HEK293 (cell line): ENCODE measurements at regions not wholly inside any gene's neighbourhood (a gene's known extent, or its start where the extent isn't known, plus 50 kb on each side); places are given as distances from the start of the nearest gene placed in this dataset.

Source experiments
- CTCF ChIA-PET: fragments of 350-600 bp; formaldehyde crosslinking; extraction: SDS; loops from one replicate; lab custom pipeline; 2021; ENCODE audit warnings: antibody characterized with exemption; lab: Yijun Ruan, JAX
- POLR2A ChIA-PET: fragments of 300-600 bp; formaldehyde crosslinking; extraction: SDS; loops from one replicate; lab custom pipeline; 2020; ENCODE audit warnings: antibody characterized with exemption, inconsistent platforms; lab: Yijun Ruan, JAX
- H3K27ac ChIP-seq: fragments of 200-500 bp; sonication (Bioruptor generic); 2 replicates; pipeline ENCODE4 v1.5.1; 2014; ENCODE audit warnings: low read depth, low read length, control low read depth, inconsistent platforms; ENCODE audit errors: extremely low read depth
- H3K36me3 ChIP-seq, 2 experiments: fragments of 200-500 bp in 1 of 2; sonication (Bioruptor generic) in 1 of 2; 1 replicate in 1 of 2; 2 replicates in 1 of 2; pipeline ENCODE4 v1.5.1; 2014 to 2017; ENCODE audit warnings: inconsistent platforms in 2 of 2, low read length in 2 of 2; ENCODE audit not compliant: control insufficient read depth in 2 of 2, insufficient read depth in 1 of 2
- H3K4me1 ChIP-seq: fragments of 200-500 bp; sonication (Bioruptor generic); 2 replicates; pipeline ENCODE4 v1.5.1; 2014; ENCODE audit warnings: mild to moderate bottlenecking, low read length, inconsistent platforms; ENCODE audit not compliant: control insufficient read depth, insufficient read depth
- H3K4me3 ChIP-seq: 2 replicates; pipeline ENCODE4 v1.5.1; 2011; ENCODE audit warnings: low read depth, mild to moderate bottlenecking, control low read depth, low read length, moderate library complexity
- H3K9me3 ChIP-seq: fragments of 200-500 bp; sonication (Bioruptor generic); 2 replicates; pipeline ENCODE4 v1.5.1; 2014; ENCODE audit warnings: low read depth, low read length, inconsistent platforms; ENCODE audit not compliant: control insufficient read depth, insufficient read depth
- AEBP2 ChIP-seq: fragments of 450-650 bp; formaldehyde crosslinking; IDR thresholded peaks from 2 replicates; pipeline ENCODE4 v1.5.1; 2016; ENCODE audit warnings: missing biosample characterization, missing genetic modification characterization, borderline replicate concordance
- PATZ1 ChIP-seq: fragments of 450-650 bp; formaldehyde crosslinking; IDR thresholded peaks from 2 replicates; pipeline ENCODE4 v1.5.1; 2016; ENCODE audit warnings: missing biosample characterization, missing genetic modification characterization
- PRDM1 ChIP-seq: fragments of 450-650 bp; formaldehyde crosslinking; IDR thresholded peaks from 2 replicates; pipeline ENCODE4; 2016; ENCODE audit warnings: missing biosample characterization, missing genetic modification characterization
- REST ChIP-seq: fragments of 450-650 bp; formaldehyde crosslinking; IDR thresholded peaks from 2 replicates; pipeline ENCODE4 v1.5.1; 2016; ENCODE audit warnings: missing biosample characterization, missing genetic modification characterization
- SCRT2 ChIP-seq: fragments of 450-650 bp; formaldehyde crosslinking; IDR thresholded peaks from 2 replicates; pipeline ENCODE4 v1.5.1; 2016; ENCODE audit warnings: missing biosample characterization, missing genetic modification characterization
- ZBTB48 ChIP-seq: fragments of 450-650 bp; formaldehyde crosslinking; IDR thresholded peaks from 2 replicates; pipeline ENCODE4 v1.5.1; 2016; ENCODE audit warnings: missing biosample characterization, missing genetic modification characterization
- ZNF132 ChIP-seq: fragments of 450-650 bp; formaldehyde crosslinking; IDR thresholded peaks from 2 replicates; pipeline ENCODE4 v1.5.1; 2017; ENCODE audit warnings: missing biosample characterization, missing genetic modification characterization, borderline replicate concordance
- ZNF16 ChIP-seq: fragments of 450-650 bp; formaldehyde crosslinking; IDR thresholded peaks from 2 replicates; pipeline ENCODE4 v1.5.1; 2016; ENCODE audit warnings: low read depth, missing biosample characterization, missing genetic modification characterization
- ZNF175 ChIP-seq: fragments of 450-650 bp; formaldehyde crosslinking; IDR thresholded peaks from 2 replicates; pipeline ENCODE4 v1.5.1; 2016; ENCODE audit warnings: missing biosample characterization, missing genetic modification characterization
- ZNF24 ChIP-seq: fragments of 450-650 bp; formaldehyde crosslinking; IDR thresholded peaks from 2 replicates; pipeline ENCODE4 v1.5.1; 2016; ENCODE audit warnings: missing biosample characterization, missing genetic modification characterization
- ZNF266 ChIP-seq: fragments of 450-650 bp; formaldehyde crosslinking; IDR thresholded peaks from 2 replicates; pipeline ENCODE4 v1.5.1; 2016; ENCODE audit warnings: missing biosample characterization, missing genetic modification characterization, low read depth
- ZNF350 ChIP-seq: fragments of 450-650 bp; formaldehyde crosslinking; IDR thresholded peaks from 2 replicates; pipeline ENCODE4 v1.5.0; 2017; ENCODE audit warnings: missing biosample characterization, mild to moderate bottlenecking, missing genetic modification characterization
- ZNF354C ChIP-seq: fragments of 450-650 bp; formaldehyde crosslinking; IDR thresholded peaks from 2 replicates; pipeline ENCODE4 v1.5.1; 2016; ENCODE audit warnings: missing biosample characterization, missing genetic modification characterization, low read depth, borderline replicate concordance
- ZNF404 ChIP-seq: fragments of 450-650 bp; formaldehyde crosslinking; IDR thresholded peaks from 2 replicates; pipeline ENCODE4 v1.5.1; 2017; ENCODE audit warnings: missing biosample characterization, missing genetic modification characterization
- ZNF423 ChIP-seq: fragments of 450-650 bp; formaldehyde crosslinking; IDR thresholded peaks from 2 replicates; pipeline ENCODE4 v1.5.1; 2016; ENCODE audit warnings: missing biosample characterization, missing genetic modification characterization
- ZSCAN4 ChIP-seq: fragments of 450-650 bp; formaldehyde crosslinking; IDR thresholded peaks from 2 replicates; pipeline ENCODE4 v1.5.1; 2017; ENCODE audit warnings: missing biosample characterization, missing genetic modification characterization
- TF ChIP-seq, protein P1 (sequence below): fragments of 450-650 bp; formaldehyde crosslinking; IDR thresholded peaks from 2 replicates; pipeline ENCODE4 v1.5.1; 2016; ENCODE audit warnings: missing biosample characterization, missing genetic modification characterization

DNA sequence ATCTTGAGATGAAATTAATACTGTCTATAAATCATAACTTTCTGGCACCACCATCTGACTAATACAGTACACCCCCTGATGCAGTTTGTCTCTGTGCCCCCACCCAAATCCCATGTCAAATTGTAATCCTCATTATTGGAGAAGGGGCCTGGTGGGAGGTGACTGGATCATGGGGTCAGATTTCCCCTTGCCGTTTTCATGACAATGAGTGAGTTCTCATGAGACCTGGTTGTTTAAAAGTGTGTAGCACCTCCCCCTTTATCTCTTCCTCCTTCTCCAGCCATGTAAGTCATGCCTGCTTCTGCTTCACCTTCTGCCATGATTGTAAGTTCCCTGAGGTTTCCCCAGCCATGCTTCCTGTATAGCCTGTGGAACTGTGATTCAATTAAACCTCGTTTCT, 78.7 kb upstream of the CDH6 start (continued):
- TF ChIP-seq REST (no peak), PRDM1 (tag by site-specific recombination) (no peak), ZBTB48 (tag by site-specific recombination) (no peak)

- no peak overlapping the region for H3K27ac ChIP-seq
- no peak for TF ChIP-seq ZNF175 (tag by site-specific recombination)
- no peak for TF ChIP-seq ZNF354C (tag by site-specific recombination)
- no peak for TF ChIP-seq ZNF24
- TF ChIP-seq SCRT2 (tag by site-specific recombination): no peak
- TF ChIP-seq ZNF16 (tag by site-specific recombination): no peak
- no peak for TF ChIP-seq ZSCAN4
- TF ChIP-seq PATZ1: no peak
- TF ChIP-seq ZNF266 (tag by site-specific recombination): no peak
- TF ChIP-seq, protein P1, sequence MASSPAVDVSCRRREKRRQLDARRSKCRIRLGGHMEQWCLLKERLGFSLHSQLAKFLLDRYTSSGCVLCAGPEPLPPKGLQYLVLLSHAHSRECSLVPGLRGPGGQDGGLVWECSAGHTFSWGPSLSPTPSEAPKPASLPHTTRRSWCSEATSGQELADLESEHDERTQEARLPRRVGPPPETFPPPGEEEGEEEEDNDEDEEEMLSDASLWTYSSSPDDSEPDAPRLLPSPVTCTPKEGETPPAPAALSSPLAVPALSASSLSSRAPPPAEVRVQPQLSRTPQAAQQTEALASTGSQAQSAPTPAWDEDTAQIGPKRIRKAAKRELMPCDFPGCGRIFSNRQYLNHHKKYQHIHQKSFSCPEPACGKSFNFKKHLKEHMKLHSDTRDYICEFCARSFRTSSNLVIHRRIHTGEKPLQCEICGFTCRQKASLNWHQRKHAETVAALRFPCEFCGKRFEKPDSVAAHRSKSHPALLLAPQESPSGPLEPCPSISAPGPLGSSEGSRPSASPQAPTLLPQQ (tag by site-specific recombination): no peak
- TF ChIP-seq ZNF423 (tag by site-specific recombination): no peak
- TF ChIP-seq ZNF404: no peak
- no peak for TF ChIP-seq ZNF350
- no peaks in the 10 kb centered on the region for H3K4me1 ChIP-seq
- ChIA-PET CTCF (no interaction called here), POLR2A (no interaction called here)
- no peaks in the 10 kb centered on the region for H3K9me3 ChIP-seq
- no peak overlapping the region for H3K4me3 ChIP-seq
- H3K36me3 ChIP-seq: no peaks in the 10 kb centered on the region
These were observed 79.7 kb upstream of the CDH6 start for GRCh38 chr5:31113666-31114350.

- H3K27ac ChIP-seq: no peak overlapping the region
- TF ChIP-seq ZNF132 (tag by site-specific recombination) (no peak), AEBP2 (tag by site-specific recombination) (no peak)
- ChIA-PET POLR2A (no interaction called here), CTCF (no interaction called here)
- no peak overlapping the region for H3K4me3 ChIP-seq
- H3K36me3 ChIP-seq: no peaks in the 10 kb centered on the region
- H3K4me1 ChIP-seq: no peaks in the 10 kb centered on the region
- no peaks in the 10 kb centered on the region for H3K9me3 ChIP-seq
These were observed 80.4 kb upstream of the CDH6 start for GRCh38 chr5:31113101-31113500.
